ENCODE measurements at regions not wholly inside any gene's neighbourhood (a gene's known extent, or its start where the extent isn't known, plus 50 kb on each side); places are given as distances from the start of the nearest gene placed in this dataset.

DNA sequence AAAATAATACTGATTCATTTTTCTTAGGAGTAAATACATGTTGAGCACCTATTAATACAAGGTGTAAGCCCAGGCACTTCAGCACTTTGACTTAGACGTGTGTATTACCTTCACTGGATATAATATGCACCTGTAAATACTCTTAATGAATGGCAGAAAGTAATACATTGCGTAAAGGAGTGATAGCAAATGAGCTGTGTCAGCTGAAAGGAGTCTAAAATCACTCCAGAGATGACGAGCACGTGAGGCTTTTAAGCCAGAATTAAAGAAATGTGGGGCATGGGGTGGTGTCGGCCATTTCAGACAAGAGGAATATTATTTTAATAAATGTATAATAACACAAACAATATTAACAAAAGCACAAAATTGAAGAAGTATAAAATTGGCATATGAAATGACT is 722.7 kb downstream of the EPHA4 start:
- no peak for DNase-seq (ENCODE audit: low read depth)
- H3K27me3 ChIP-seq (ENCODE audit: control insufficient read depth, insufficient read depth, low read length): no peaks in the 10 kb centered on the region
- TF ChIP-seq CTCF (IDR thresholded peaks at IDR 0.05; ENCODE audit: insufficient read depth, low read length, poor library complexity, severe bottlenecking): no peak
- no peaks in the 10 kb centered on the region for H3K36me3 ChIP-seq (ENCODE audit: control insufficient read depth, insufficient read depth, low read length)
- H3K4me3 ChIP-seq (ENCODE audit: low read depth, low read length): no peak overlapping the region

DNA sequence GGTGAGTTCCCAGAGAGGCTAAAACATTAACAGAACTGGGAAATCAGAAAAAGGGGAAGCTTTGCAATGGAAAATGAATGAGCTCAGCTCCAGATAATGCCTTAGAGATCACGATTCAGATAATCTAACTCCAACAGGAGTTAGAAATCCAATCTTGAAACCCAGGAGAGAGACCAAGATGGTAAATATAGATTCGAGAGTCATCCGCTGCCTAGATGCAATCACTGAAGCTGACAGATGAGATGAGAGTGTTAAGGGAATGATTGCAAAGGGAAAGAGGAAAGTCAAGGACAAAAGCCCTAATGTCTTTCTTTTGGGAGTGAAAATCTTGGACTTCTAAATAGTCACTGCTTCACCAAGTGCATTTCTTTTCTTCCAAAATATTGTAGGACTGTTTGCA is 722.0 kb downstream of the EPHA4 start:
- no peak for TF ChIP-seq CTCF (IDR thresholded peaks at IDR 0.05; ENCODE audit: insufficient read depth, low read length, poor library complexity, severe bottlenecking)
- no peak for DNase-seq (ENCODE audit: low read depth)
- Histone ChIP-seq H3K4me3 (ENCODE audit: low read depth, low read length) (no peak overlapping the region), H3K27me3 (ENCODE audit: control insufficient read depth, insufficient read depth, low read length) (no peaks in the 10 kb centered on the region), H3K36me3 (ENCODE audit: control insufficient read depth, insufficient read depth, low read length) (no peaks in the 10 kb centered on the region)

GRCh38 chr2:220855296-220855695 is 716.8 kb downstream of the EPHA4 start:
- DNase-seq (ENCODE audit: low read depth): peak; percentile 7
- H3K4me3 ChIP-seq (ENCODE audit: low read depth, low read length): no peak overlapping the region
- H3K36me3 ChIP-seq (ENCODE audit: control insufficient read depth, insufficient read depth, low read length): no peaks in the 10 kb centered on the region
- no peaks in the 10 kb centered on the region for H3K27me3 ChIP-seq (ENCODE audit: control insufficient read depth, insufficient read depth, low read length)
- no peak for TF ChIP-seq CTCF (IDR thresholded peaks at IDR 0.05; ENCODE audit: insufficient read depth, low read length, poor library complexity, severe bottlenecking)

GRCh38 chr2:220856486-220856885 is 715.6 kb downstream of the EPHA4 start:
- Histone ChIP-seq H3K4me3 (ENCODE audit: low read depth, low read length) (no peak overlapping the region), H3K27me3 (ENCODE audit: control insufficient read depth, insufficient read depth, low read length) (no peaks in the 10 kb centered on the region), H3K36me3 (ENCODE audit: control insufficient read depth, insufficient read depth, low read length) (no peaks in the 10 kb centered on the region)
- no peak for DNase-seq (ENCODE audit: low read depth)
- no peak for TF ChIP-seq CTCF (IDR thresholded peaks at IDR 0.05; ENCODE audit: insufficient read depth, low read length, poor library complexity, severe bottlenecking)

DNA sequence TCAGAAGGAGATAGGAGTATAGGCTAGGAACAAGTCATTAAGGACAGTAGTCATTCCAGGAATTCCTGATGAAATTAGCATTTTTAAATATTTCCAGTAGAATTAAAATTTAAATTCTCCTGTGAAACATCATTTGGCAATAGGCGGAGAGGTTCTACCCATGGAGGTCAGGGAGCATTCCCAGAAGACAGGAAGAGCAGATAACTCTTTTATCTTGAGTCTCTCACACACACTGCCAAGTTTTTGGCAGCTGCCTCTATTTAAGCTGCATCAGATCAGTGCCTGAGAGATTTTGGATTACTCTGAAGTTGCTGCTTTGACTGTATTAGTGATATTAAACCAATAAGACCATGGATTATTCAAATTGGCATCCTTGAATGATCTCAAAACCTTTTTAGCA is 714.7 kb downstream of the EPHA4 start:
- Histone ChIP-seq H3K36me3 (ENCODE audit: control insufficient read depth, insufficient read depth, low read length) (no peaks in the 10 kb centered on the region), H3K4me3 (ENCODE audit: low read depth, low read length) (no peak overlapping the region), H3K27me3 (ENCODE audit: control insufficient read depth, insufficient read depth, low read length) (no peaks in the 10 kb centered on the region)
- no peak for DNase-seq (ENCODE audit: low read depth)
- no peak for TF ChIP-seq CTCF (IDR thresholded peaks at IDR 0.05; ENCODE audit: insufficient read depth, low read length, poor library complexity, severe bottlenecking)

GRCh38 chr2:220858101-220858500 is 714.0 kb downstream of the EPHA4 start:
- DNase-seq (ENCODE audit: low read depth): no peak

More at GRCh38 chr2:220858101-220858500, 714.0 kb downstream of the EPHA4 start:
- no peak overlapping the region for H3K4me3 ChIP-seq (ENCODE audit: low read depth, low read length)
- H3K36me3 ChIP-seq (ENCODE audit: control insufficient read depth, insufficient read depth, low read length): no peaks in the 10 kb centered on the region
- TF ChIP-seq CTCF (IDR thresholded peaks at IDR 0.05; ENCODE audit: insufficient read depth, low read length, poor library complexity, severe bottlenecking): no peak
- no peaks in the 10 kb centered on the region for H3K27me3 ChIP-seq (ENCODE audit: control insufficient read depth, insufficient read depth, low read length)

All from kidney epithelial cell (primary cell).